HG03139 (cell line): ENCODE measurements at regions not wholly inside any gene's neighbourhood (a gene's known extent, or its start where the extent isn't known, plus 50 kb on each side); places are given as distances from the start of the nearest gene placed in this dataset.

Experiments
- ATAC-seq: cut with Tn5 transposase; IDR thresholded peaks from one replicate; pipeline ENCODE4 v1.9.1; 2021; ENCODE audit not compliant: unreplicated experiment

- ATAC-seq = no peak
Observed at GRCh38 chr14:55929136-55929535, 189.1 kb upstream of the PELI2 start.

GRCh38 chr14:55930016-55930784 is 188.0 kb upstream of the PELI2 start:
- no peak for ATAC-seq

GRCh38 chr14:55936691-55937090 is 181.5 kb upstream of the PELI2 start:
- ATAC-seq = no peak

- no peak for ATAC-seq
Observed at GRCh38 chr14:55938249-55938791, 179.9 kb upstream of the PELI2 start.

GRCh38 chr14:55942076-55942654 is 176.0 kb upstream of the PELI2 start:
- no peak for ATAC-seq

- no peak for ATAC-seq
Observed at GRCh38 chr14:55942826-55943225, 175.4 kb upstream of the PELI2 start.

GRCh38 chr14:55944757-55945156 is 173.5 kb upstream of the PELI2 start:
- no peak for ATAC-seq

GRCh38 chr14:55946231-55946630 is 172.0 kb upstream of the PELI2 start:
- no peak for ATAC-seq

- no peak for ATAC-seq
Observed at GRCh38 chr14:55948399-55948798, 169.8 kb upstream of the PELI2 start.

- ATAC-seq = no peak
Observed at GRCh38 chr14:55949708-55950107, 168.5 kb upstream of the PELI2 start.

- ATAC-seq = no peak
Observed at GRCh38 chr14:55950135-55950534, 168.1 kb upstream of the PELI2 start.

GRCh38 chr14:55951341-55952206 is 166.6 kb upstream of the PELI2 start:
- no peak for ATAC-seq

GRCh38 chr14:55954108-55954507 is 164.1 kb upstream of the PELI2 start:
- no peak for ATAC-seq

- ATAC-seq = no peak
Observed at GRCh38 chr14:55955175-55955574, 163.0 kb upstream of the PELI2 start.

- no peak for ATAC-seq
Observed at GRCh38 chr14:55957950-55958349, 160.3 kb upstream of the PELI2 start.

GRCh38 chr14:55963295-55963694 is 154.9 kb upstream of the PELI2 start:
- ATAC-seq = no peak

GRCh38 chr14:55964091-55964490 is 154.1 kb upstream of the PELI2 start:
- ATAC-seq = no peak

GRCh38 chr14:55964821-55965220 is 153.4 kb upstream of the PELI2 start:
- no peak for ATAC-seq

- no peak for ATAC-seq
Observed at GRCh38 chr14:55965851-55966250, 152.4 kb upstream of the PELI2 start.

GRCh38 chr14:55968741-55969140 is 149.5 kb upstream of the PELI2 start:
- no peak for ATAC-seq

- no peak for ATAC-seq
Observed at GRCh38 chr14:55973285-55973800, 144.9 kb upstream of the PELI2 start.
